Neural crest cell (in vitro differentiated cells): ENCODE measurements at regions not wholly inside any gene's neighbourhood (a gene's known extent, or its start where the extent isn't known, plus 50 kb on each side); places are given as distances from the start of the nearest gene placed in this dataset.
"Not testable (repeated sequence)": the region's sequence is repeated elsewhere in the genome, so short reads cannot be mapped to it uniquely, and the experiment has no call there.

Source experiments
- DNase-seq: peaks from one replicate; pipeline ENCODE4 v3.0.0; 2021; ENCODE audit warnings: low read depth, mixed read lengths, low spot score
- H3K27ac Mint-ChIP-seq: one replicate; pipeline ENCODE4 v1.8.0; 2021; ENCODE audit warnings: mild to moderate bottlenecking, mixed read lengths; ENCODE audit not compliant: unreplicated experiment
- H3K27me3 Mint-ChIP-seq: 2 replicates; pipeline ENCODE4 v1.8.0; 2021; ENCODE audit warnings: low read depth, mild to moderate bottlenecking, mixed read lengths
- H3K36me3 Mint-ChIP-seq: 2 replicates; pipeline ENCODE4 v1.8.0; 2021; ENCODE audit warnings: low read depth, mild to moderate bottlenecking, mixed read lengths
- H3K4me1 Mint-ChIP-seq: 2 replicates; pipeline ENCODE4 v1.8.0; 2021; ENCODE audit warnings: mixed read lengths
- H3K4me3 Mint-ChIP-seq: one replicate; pipeline ENCODE4 v1.8.0; 2021; ENCODE audit warnings: mild to moderate bottlenecking, mixed read lengths
- H3K9me3 Mint-ChIP-seq: 2 replicates; pipeline ENCODE4 v1.8.0; 2021; ENCODE audit warnings: mixed read lengths
- CTCF ChIP-seq: fragments of 200-600 bp; sonication (generic); conservative IDR thresholded peaks from 2 replicates; pipeline ENCODE4 v1.5.0; 2021; ENCODE audit warnings: antibody characterized with exemption, mild to moderate bottlenecking

- TF ChIP-seq CTCF = no peak
- Mint-ChIP-seq H3K36me3 (no peaks in the 10 kb centered on the region), H3K27me3 (no peaks in the 10 kb centered on the region), H3K4me3 (no peak overlapping the region), H3K9me3 (no peaks in the 10 kb centered on the region), H3K27ac (no peak overlapping the region), H3K4me1 (no peaks in the 10 kb centered on the region)
- DNase-seq = no peak
These were observed 269.0 kb downstream of the GOLGA6L6 start for GRCh38 chr15:20272422-20273184.

GRCh38 chr15:20271647-20272046 is 270.0 kb downstream of the GOLGA6L6 start:
- H3K4me1 Mint-ChIP-seq = no peaks in the 10 kb centered on the region
- no peak for TF ChIP-seq CTCF
- no peaks in the 10 kb centered on the region for H3K36me3 Mint-ChIP-seq
- no peaks in the 10 kb centered on the region for H3K27me3 Mint-ChIP-seq
- H3K4me3 Mint-ChIP-seq = no peak overlapping the region
- H3K9me3 Mint-ChIP-seq = no peaks in the 10 kb centered on the region
- H3K27ac Mint-ChIP-seq = no peak overlapping the region
- no peak for DNase-seq

GRCh38 chr15:20269956-20270355 is 271.6 kb downstream of the GOLGA6L6 start:
- not testable (repeated sequence) for DNase-seq, H3K27me3 Mint-ChIP-seq, H3K4me1 Mint-ChIP-seq, H3K4me3 Mint-ChIP-seq, H3K27ac Mint-ChIP-seq, H3K9me3 Mint-ChIP-seq, H3K36me3 Mint-ChIP-seq

- H3K36me3 Mint-ChIP-seq, H3K4me3 Mint-ChIP-seq, H3K4me1 Mint-ChIP-seq, H3K9me3 Mint-ChIP-seq, DNase-seq, H3K27me3 Mint-ChIP-seq, H3K27ac Mint-ChIP-seq: not testable (repeated sequence)
These were observed 273.6 kb downstream of the GOLGA6L6 start for GRCh38 chr15:20267996-20268395.

- not testable (repeated sequence) for H3K27me3 Mint-ChIP-seq, H3K27ac Mint-ChIP-seq, H3K36me3 Mint-ChIP-seq, H3K4me1 Mint-ChIP-seq, DNase-seq, H3K4me3 Mint-ChIP-seq, H3K9me3 Mint-ChIP-seq
These were observed 274.4 kb downstream of the GOLGA6L6 start for GRCh38 chr15:20267051-20267730.

- not testable (repeated sequence) for H3K27ac Mint-ChIP-seq, H3K4me3 Mint-ChIP-seq, H3K9me3 Mint-ChIP-seq, H3K27me3 Mint-ChIP-seq, H3K36me3 Mint-ChIP-seq, DNase-seq, H3K4me1 Mint-ChIP-seq
These were observed 275.9 kb downstream of the GOLGA6L6 start for GRCh38 chr15:20265710-20266109.

GRCh38 chr15:20261321-20262280 is 280.0 kb downstream of the GOLGA6L6 start:
- peaks cover 16% of the 10 kb centered on the region for H3K36me3 Mint-ChIP-seq
- H3K27me3 Mint-ChIP-seq, H3K27ac Mint-ChIP-seq, H3K4me1 Mint-ChIP-seq, DNase-seq, H3K4me3 Mint-ChIP-seq: not testable (repeated sequence)
- H3K9me3 Mint-ChIP-seq = peaks cover 12% of the 10 kb centered on the region

GRCh38 chr15:20260650-20261049 is 280.9 kb downstream of the GOLGA6L6 start:
- peaks cover 14% of the 10 kb centered on the region for H3K36me3 Mint-ChIP-seq
- not testable (repeated sequence) for H3K4me3 Mint-ChIP-seq, H3K27ac Mint-ChIP-seq, H3K27me3 Mint-ChIP-seq, H3K4me1 Mint-ChIP-seq, DNase-seq, H3K9me3 Mint-ChIP-seq

GRCh38 chr15:20259559-20260190 is 281.9 kb downstream of the GOLGA6L6 start:
- H3K9me3 Mint-ChIP-seq = peaks cover 11% of the 10 kb centered on the region
- H3K27ac Mint-ChIP-seq, H3K4me3 Mint-ChIP-seq, H3K27me3 Mint-ChIP-seq, H3K4me1 Mint-ChIP-seq, DNase-seq: not testable (repeated sequence)
- peaks cover 15% of the 10 kb centered on the region for H3K36me3 Mint-ChIP-seq

- Mint-ChIP-seq H3K9me3 (peaks cover 18% of the 10 kb centered on the region), H3K36me3 (peaks cover 22% of the 10 kb centered on the region)
- DNase-seq, H3K4me3 Mint-ChIP-seq, H3K27ac Mint-ChIP-seq, H3K4me1 Mint-ChIP-seq, H3K27me3 Mint-ChIP-seq: not testable (repeated sequence)
These were observed 285.2 kb downstream of the GOLGA6L6 start for GRCh38 chr15:20256394-20256793.

- Mint-ChIP-seq H3K9me3 (peaks cover 15% of the 10 kb centered on the region), H3K36me3 (peaks cover 20% of the 10 kb centered on the region)
- H3K4me1 Mint-ChIP-seq, H3K27ac Mint-ChIP-seq, H3K27me3 Mint-ChIP-seq, H3K4me3 Mint-ChIP-seq, DNase-seq: not testable (repeated sequence)
These were observed 286.0 kb downstream of the GOLGA6L6 start for GRCh38 chr15:20255641-20256040.
